ENCODE measurements at regions not wholly inside any gene's neighbourhood (a gene's known extent, or its start where the extent isn't known, plus 50 kb on each side); places are given as distances from the start of the nearest gene placed in this dataset.

- no peak for ATAC-seq
- H3K9me3 Mint-ChIP-seq: no peaks in the 10 kb centered on the region
- H3K4me3 Mint-ChIP-seq: no peak overlapping the region
- no peaks in the 10 kb centered on the region for H3K4me1 Mint-ChIP-seq (ENCODE audit: low read depth)
- DNase-seq: no peak
- H3K27me3 Mint-ChIP-seq (ENCODE audit: low read depth): peaks cover 3% of the 10 kb centered on the region
- H3K36me3 Mint-ChIP-seq (ENCODE audit: insufficient read depth): no peaks in the 10 kb centered on the region
These were observed 96.2 kb upstream of the NMUR2 start for GRCh38 chr5:152501294-152501693.

GRCh38 chr5:152503206-152503605 is 98.1 kb upstream of the NMUR2 start:
- Mint-ChIP-seq H3K4me3 (no peak overlapping the region), H3K36me3 (ENCODE audit: insufficient read depth) (no peaks in the 10 kb centered on the region), H3K27me3 (ENCODE audit: low read depth) (peaks cover 5% of the 10 kb centered on the region), H3K4me1 (ENCODE audit: low read depth) (no peaks in the 10 kb centered on the region), H3K9me3 (no peaks in the 10 kb centered on the region)
- no peak for DNase-seq
- ATAC-seq: no peak

- Mint-ChIP-seq H3K27me3 (ENCODE audit: low read depth) (peaks cover 11% of the 10 kb centered on the region), H3K4me3 (no peak overlapping the region), H3K36me3 (ENCODE audit: insufficient read depth) (no peaks in the 10 kb centered on the region), H3K4me1 (ENCODE audit: low read depth) (no peaks in the 10 kb centered on the region), H3K9me3 (no peaks in the 10 kb centered on the region)
- DNase-seq (no peak), ATAC-seq (peak; percentile 43 to 53)
These were observed 100.5 kb upstream of the NMUR2 start for GRCh38 chr5:152505442-152506042.

GRCh38 chr5:152511120-152511519 is 106.0 kb upstream of the NMUR2 start:
- DNase-seq (no peak), ATAC-seq (no peak)
- H3K36me3 Mint-ChIP-seq (ENCODE audit: insufficient read depth): no peaks in the 10 kb centered on the region
- peaks cover 11% of the 10 kb centered on the region for H3K27me3 Mint-ChIP-seq (ENCODE audit: low read depth)
- H3K4me1 Mint-ChIP-seq (ENCODE audit: low read depth): no peaks in the 10 kb centered on the region
- H3K4me3 Mint-ChIP-seq: no peak overlapping the region
- no peaks in the 10 kb centered on the region for H3K9me3 Mint-ChIP-seq

DNA sequence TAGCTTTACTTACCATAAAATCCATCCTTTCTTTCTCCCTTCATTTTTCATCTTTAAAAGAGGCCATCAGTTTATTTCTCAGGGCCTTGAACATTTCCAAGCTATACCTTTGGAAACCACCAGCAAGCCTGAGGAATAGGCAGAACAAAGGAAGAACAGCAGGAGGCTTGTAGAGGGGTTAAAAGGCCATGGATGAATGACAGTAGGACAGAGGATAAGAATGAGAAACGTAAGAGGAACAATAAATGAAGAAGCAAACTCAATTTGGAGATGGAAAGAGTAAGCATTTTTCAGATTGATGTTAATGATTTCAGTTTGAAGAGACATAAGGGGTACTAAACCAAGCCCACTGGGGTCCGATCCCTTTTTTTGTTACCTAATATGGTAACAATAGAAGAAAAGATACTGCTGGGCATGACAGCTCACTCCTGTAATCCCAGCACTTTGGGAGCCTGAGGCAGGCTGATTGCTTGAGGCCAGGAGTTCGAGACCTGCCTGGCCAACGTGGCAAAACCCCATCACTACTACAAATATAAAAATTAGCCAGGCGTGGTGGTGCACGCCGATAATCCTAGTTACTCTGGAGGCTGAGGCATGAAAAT is 106.6 kb upstream of the NMUR2 start:
- DNase-seq: no peak
- no peak for ATAC-seq
- H3K27me3 Mint-ChIP-seq (ENCODE audit: low read depth): peaks cover 11% of the 10 kb centered on the region
- H3K4me3 Mint-ChIP-seq: no peak overlapping the region
- H3K4me1 Mint-ChIP-seq (ENCODE audit: low read depth): no peaks in the 10 kb centered on the region
- H3K9me3 Mint-ChIP-seq: no peaks in the 10 kb centered on the region
- H3K36me3 Mint-ChIP-seq (ENCODE audit: insufficient read depth): no peaks in the 10 kb centered on the region

DNA sequence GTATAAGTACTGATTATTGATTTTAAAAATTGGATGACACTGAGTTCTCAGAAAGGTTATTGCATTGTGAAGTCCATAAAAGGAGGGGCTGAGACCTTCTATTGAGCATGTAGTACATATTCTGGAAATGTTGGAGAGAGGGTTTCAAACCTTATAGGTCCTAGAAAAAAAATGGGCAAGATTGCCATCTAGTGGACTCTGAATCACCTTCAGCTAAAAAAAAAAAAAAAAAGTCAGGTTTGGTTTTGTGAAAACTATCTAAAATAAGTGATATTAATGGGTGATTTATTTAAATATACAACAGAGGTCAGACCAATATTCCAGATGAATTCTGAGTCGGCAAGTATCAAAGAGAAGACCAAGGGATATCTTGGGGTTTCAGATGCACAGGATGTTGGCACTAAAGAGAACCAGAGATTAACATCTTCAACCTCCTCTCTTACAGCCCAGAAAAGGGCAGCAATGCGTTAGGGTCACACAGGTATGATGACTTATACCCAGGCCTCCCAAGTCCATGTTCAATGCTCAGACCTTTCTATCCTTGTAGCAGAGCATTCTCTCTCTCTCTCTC is 109.8 kb upstream of the NMUR2 start:
- no peaks in the 10 kb centered on the region for H3K4me1 Mint-ChIP-seq (ENCODE audit: low read depth)
- H3K27me3 Mint-ChIP-seq (ENCODE audit: low read depth): peaks cover 4% of the 10 kb centered on the region
- no peak for DNase-seq
- ATAC-seq: no peak
- no peaks in the 10 kb centered on the region for H3K9me3 Mint-ChIP-seq
- H3K36me3 Mint-ChIP-seq (ENCODE audit: insufficient read depth): no peaks in the 10 kb centered on the region
- no peak overlapping the region for H3K4me3 Mint-ChIP-seq

- H3K36me3 Mint-ChIP-seq (ENCODE audit: insufficient read depth): no peaks in the 10 kb centered on the region
- DNase-seq: no peak
These were observed 118.9 kb upstream of the NMUR2 start for GRCh38 chr5:152523964-152524363.

DNA sequence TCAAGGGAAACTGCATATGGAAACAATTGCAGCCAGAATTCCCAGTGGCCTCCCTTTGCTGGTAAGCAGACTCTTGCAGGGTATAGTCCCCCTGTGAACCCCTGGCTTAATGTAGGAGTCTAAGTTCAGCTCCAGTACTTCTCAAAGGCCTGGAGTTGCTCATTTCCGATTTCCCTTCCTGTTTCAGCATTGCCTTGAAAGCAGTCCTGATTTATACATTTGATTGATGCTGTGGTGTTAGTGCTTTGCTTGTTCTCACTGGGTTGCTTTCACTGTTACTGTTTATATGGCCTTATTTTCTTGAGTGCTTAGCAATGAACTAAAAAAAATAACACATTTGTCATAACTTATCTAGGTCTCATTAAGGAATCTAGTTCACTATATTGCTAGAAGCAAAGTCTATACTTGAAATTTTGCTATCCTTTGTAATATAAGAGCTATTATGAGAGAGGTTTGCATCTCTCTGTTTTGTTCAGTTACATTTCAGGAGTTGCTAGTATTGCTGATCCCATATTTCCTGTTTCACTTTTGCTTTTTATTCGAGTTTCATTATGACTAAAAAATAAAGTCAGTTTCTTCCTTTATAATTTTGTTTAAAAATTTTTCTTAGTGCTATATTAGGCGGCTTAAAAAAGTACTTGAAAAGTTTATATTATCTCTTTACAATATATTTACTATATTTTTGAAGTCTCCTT is 122.4 kb upstream of the NMUR2 start:
- ATAC-seq (peak; percentile 21 to 27), DNase-seq (no peak)
- Mint-ChIP-seq H3K4me3 (peak overlapping the region; percentile 14), H3K36me3 (ENCODE audit: insufficient read depth) (no peaks in the 10 kb centered on the region), H3K4me1 (ENCODE audit: low read depth) (peaks cover 18% of the 10 kb centered on the region), H3K9me3 (no peaks in the 10 kb centered on the region), H3K27me3 (ENCODE audit: low read depth) (no peaks in the 10 kb centered on the region)

More at GRCh38 chr5:152523964-152524363, 118.9 kb upstream of the NMUR2 start:
- no peaks in the 10 kb centered on the region for H3K27me3 Mint-ChIP-seq (ENCODE audit: low read depth)
- H3K9me3 Mint-ChIP-seq: no peaks in the 10 kb centered on the region
- peaks cover 12% of the 10 kb centered on the region for H3K4me1 Mint-ChIP-seq (ENCODE audit: low read depth)
- ATAC-seq: no peak
- no peak overlapping the region for H3K4me3 Mint-ChIP-seq

GRCh38 chr5:152529440-152529839 is 124.4 kb upstream of the NMUR2 start:
- no peak for ATAC-seq
- DNase-seq: no peak
- Mint-ChIP-seq H3K36me3 (ENCODE audit: insufficient read depth) (no peaks in the 10 kb centered on the region), H3K4me3 (no peak overlapping the region), H3K4me1 (ENCODE audit: low read depth) (peaks cover 18% of the 10 kb centered on the region), H3K27me3 (ENCODE audit: low read depth) (no peaks in the 10 kb centered on the region), H3K9me3 (no peaks in the 10 kb centered on the region)

DNA sequence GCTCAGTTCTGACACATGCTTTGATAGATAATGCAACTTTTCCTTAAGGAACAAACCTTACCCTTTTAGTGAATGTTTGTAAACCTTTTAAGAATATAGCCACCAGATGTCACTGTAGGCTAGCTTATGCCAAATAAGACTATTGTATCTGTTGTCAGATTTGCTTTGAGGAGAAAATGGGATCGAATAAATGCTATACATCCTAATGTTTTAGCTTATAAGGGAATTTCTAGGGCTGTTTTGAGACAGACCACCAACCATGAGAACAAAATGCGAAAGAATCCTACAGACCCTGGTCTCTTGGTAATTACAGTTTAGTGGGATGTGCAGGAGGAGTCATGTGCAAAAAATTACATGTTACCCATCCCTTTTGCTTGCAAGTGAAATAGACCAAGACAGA is 127.6 kb upstream of the NMUR2 start:
- Mint-ChIP-seq H3K4me1 (ENCODE audit: low read depth) (peaks cover 9% of the 10 kb centered on the region), H3K36me3 (ENCODE audit: insufficient read depth) (no peaks in the 10 kb centered on the region), H3K9me3 (no peaks in the 10 kb centered on the region), H3K27me3 (ENCODE audit: low read depth) (no peaks in the 10 kb centered on the region), H3K4me3 (no peak overlapping the region)
- no peak for DNase-seq
- ATAC-seq: no peak

- DNase-seq (no peak), ATAC-seq (no peak)
- H3K27me3 Mint-ChIP-seq (ENCODE audit: low read depth): no peaks in the 10 kb centered on the region
- H3K9me3 Mint-ChIP-seq: no peaks in the 10 kb centered on the region
- no peak overlapping the region for H3K4me3 Mint-ChIP-seq
- no peaks in the 10 kb centered on the region for H3K36me3 Mint-ChIP-seq (ENCODE audit: insufficient read depth)
- peaks cover under 1% of the 10 kb centered on the region for H3K4me1 Mint-ChIP-seq (ENCODE audit: low read depth)
These were observed 129.6 kb upstream of the NMUR2 start for GRCh38 chr5:152534641-152535040.

DNA sequence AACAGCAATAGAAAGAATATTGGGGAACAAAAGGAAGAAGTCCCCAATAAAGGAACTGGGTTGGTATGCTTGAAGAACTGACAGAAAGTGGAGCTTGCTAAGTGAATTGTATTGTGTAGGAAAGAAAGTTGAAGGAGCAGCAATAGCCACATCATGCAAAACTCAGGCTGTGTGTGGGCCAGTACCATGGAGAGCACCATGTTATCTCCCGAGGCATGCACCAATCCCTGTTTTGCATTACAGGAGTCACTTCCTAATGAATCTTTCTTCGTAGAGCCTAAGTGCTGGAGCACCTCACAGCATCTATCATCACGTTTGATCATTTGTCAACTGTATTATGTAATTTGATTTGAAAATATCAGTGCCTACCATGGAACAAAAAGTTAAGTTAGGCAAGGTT is 137.7 kb upstream of the NMUR2 start:
- Mint-ChIP-seq H3K4me3 (no peak overlapping the region), H3K4me1 (ENCODE audit: low read depth) (no peaks in the 10 kb centered on the region), H3K9me3 (no peaks in the 10 kb centered on the region), H3K27me3 (ENCODE audit: low read depth) (peaks cover 6% of the 10 kb centered on the region), H3K36me3 (ENCODE audit: insufficient read depth) (no peaks in the 10 kb centered on the region)
- ATAC-seq: no peak
- no peak for DNase-seq

- ATAC-seq (no peak), DNase-seq (no peak)
- Mint-ChIP-seq H3K9me3 (no peaks in the 10 kb centered on the region), H3K27me3 (ENCODE audit: low read depth) (peaks cover 6% of the 10 kb centered on the region), H3K36me3 (ENCODE audit: insufficient read depth) (no peaks in the 10 kb centered on the region), H3K4me1 (ENCODE audit: low read depth) (no peaks in the 10 kb centered on the region), H3K4me3 (no peak overlapping the region)
These were observed 141.4 kb upstream of the NMUR2 start for GRCh38 chr5:152546493-152546892.

DNA sequence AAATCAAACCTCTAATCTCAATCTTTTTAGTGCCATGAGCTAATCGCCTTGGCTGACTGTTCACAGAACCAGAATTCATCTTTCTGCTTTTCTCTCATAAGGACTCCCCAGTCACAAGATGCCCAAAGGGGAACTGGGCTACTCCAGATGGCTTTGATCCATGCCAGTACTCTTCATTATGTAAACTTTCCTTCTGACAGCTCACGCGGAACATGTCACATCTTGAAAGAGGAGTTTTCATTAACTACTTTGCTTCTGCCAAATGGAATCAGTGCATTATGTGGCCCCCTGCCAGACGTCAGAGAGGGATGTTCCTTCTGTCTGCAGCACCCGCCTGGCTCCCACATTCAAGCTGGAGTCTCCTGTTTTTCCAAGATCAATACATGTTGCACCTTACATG is 142.1 kb upstream of the NMUR2 start:
- Mint-ChIP-seq H3K4me1 (ENCODE audit: low read depth) (no peaks in the 10 kb centered on the region), H3K27me3 (ENCODE audit: low read depth) (peaks cover 6% of the 10 kb centered on the region), H3K36me3 (ENCODE audit: insufficient read depth) (no peaks in the 10 kb centered on the region), H3K9me3 (no peaks in the 10 kb centered on the region), H3K4me3 (no peak overlapping the region)
- ATAC-seq (no peak), DNase-seq (no peak)

GRCh38 chr5:152549709-152550108 is 144.6 kb upstream of the NMUR2 start:
- ATAC-seq: no peak
- Mint-ChIP-seq H3K27me3 (ENCODE audit: low read depth) (peaks cover 3% of the 10 kb centered on the region), H3K36me3 (ENCODE audit: insufficient read depth) (no peaks in the 10 kb centered on the region), H3K4me1 (ENCODE audit: low read depth) (no peaks in the 10 kb centered on the region), H3K4me3 (no peak overlapping the region), H3K9me3 (no peaks in the 10 kb centered on the region)
- no peak for DNase-seq
